ENCODE measurements at regions not wholly inside any gene's neighbourhood (a gene's known extent, or its start where the extent isn't known, plus 50 kb on each side); places are given as distances from the start of the nearest gene placed in this dataset.

DNA sequence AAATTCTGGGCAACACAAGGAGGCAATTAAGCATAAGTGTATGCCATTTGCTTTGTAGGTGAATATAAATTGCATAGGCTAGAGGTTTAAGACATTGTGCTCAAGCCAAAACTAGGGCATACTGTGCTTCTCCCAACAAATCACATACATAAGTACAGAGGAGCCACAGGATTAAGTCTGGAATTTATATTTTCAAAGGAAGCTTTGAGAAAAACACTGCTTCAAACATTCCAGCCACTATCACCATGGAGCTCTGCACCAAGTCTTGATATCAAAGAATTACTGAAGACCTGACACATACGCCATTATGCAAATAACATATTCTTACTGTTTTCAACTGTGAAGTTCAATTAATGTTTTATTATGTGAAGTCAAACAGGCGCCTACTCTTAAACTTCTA, 119.4 kb upstream of the NPHP3 start:
- ChIA-PET POLR2A (no interaction called here), CTCF (no interaction called here)
- no peaks in the 10 kb centered on the region for H3K4me1 Mint-ChIP-seq (ENCODE audit: low read depth, unreplicated experiment)
- H3K27ac Mint-ChIP-seq (ENCODE audit: unreplicated experiment) = no peak overlapping the region
- Histone ChIP-seq H3K27me3 (replicated peaks; ENCODE audit: control insufficient read depth, insufficient read depth, low read length) (no peaks in the 10 kb centered on the region), H3K4me1 (no peaks in the 10 kb centered on the region), H3K4me3 (ENCODE audit: low read depth, low read length) (no peak overlapping the region), H3K36me3 (ENCODE audit: control insufficient read depth, insufficient read depth, low read length) (no peaks in the 10 kb centered on the region), H3K9me3 (no peaks in the 10 kb centered on the region)
- peaks cover 11% of the 10 kb centered on the region for H3K27me3 Mint-ChIP-seq (ENCODE audit: insufficient read depth, unreplicated experiment)
- TF ChIP-seq, protein P1, sequence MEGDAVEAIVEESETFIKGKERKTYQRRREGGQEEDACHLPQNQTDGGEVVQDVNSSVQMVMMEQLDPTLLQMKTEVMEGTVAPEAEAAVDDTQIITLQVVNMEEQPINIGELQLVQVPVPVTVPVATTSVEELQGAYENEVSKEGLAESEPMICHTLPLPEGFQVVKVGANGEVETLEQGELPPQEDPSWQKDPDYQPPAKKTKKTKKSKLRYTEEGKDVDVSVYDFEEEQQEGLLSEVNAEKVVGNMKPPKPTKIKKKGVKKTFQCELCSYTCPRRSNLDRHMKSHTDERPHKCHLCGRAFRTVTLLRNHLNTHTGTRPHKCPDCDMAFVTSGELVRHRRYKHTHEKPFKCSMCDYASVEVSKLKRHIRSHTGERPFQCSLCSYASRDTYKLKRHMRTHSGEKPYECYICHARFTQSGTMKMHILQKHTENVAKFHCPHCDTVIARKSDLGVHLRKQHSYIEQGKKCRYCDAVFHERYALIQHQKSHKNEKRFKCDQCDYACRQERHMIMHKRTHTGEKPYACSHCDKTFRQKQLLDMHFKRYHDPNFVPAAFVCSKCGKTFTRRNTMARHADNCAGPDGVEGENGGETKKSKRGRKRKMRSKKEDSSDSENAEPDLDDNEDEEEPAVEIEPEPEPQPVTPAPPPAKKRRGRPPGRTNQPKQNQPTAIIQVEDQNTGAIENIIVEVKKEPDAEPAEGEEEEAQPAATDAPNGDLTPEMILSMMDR (IDR thresholded peaks at IDR 0.05; ENCODE audit: insufficient read depth in 1 of 2, low read depth in 1 of 2, low read length in 1 of 2, severe bottlenecking in 1 of 2, unreplicated experiment in 1 of 2) = no peak
- no peak overlapping the region for H3K4me3 Mint-ChIP-seq (ENCODE audit: unreplicated experiment)
- no peaks in the 10 kb centered on the region for H3K36me3 Mint-ChIP-seq (ENCODE audit: insufficient read depth, unreplicated experiment)
- no peaks in the 10 kb centered on the region for H3K9me3 Mint-ChIP-seq (ENCODE audit: unreplicated experiment)
- no TSS peak for BruUV-seq (replicated peaks)
- DNase-seq = no peak
- intact Hi-C loops (cut with micrococcal nuclease; ENCODE audit: unreplicated experiment) = no loop called here

DNA sequence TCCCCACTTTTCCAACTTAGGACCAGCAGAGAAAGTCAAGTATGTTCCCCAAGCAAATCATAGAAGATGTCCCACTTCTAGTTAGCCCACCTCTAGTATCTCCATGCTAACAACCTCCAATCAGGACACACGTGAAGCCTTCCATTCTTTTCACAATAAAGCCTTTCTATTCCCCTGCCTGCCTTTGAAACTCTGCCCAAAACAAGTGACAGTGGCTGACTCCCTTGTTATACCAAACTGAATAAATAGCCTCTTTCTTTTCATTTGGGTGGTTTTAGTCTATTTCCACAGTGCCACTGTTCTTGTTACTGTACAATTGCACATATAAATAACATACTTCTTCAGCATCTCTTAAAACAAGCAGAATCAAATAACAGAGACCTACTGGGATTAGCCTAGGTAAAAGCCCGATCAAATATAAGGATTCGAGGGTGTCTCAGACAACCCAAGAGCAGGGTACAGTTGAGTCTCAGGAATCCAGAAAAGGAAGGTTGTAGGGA, 118.0 kb upstream of the NPHP3 start:
- Mint-ChIP-seq H3K4me1 (ENCODE audit: low read depth, unreplicated experiment) (no peaks in the 10 kb centered on the region), H3K4me3 (ENCODE audit: unreplicated experiment) (no peak overlapping the region), H3K9me3 (ENCODE audit: unreplicated experiment) (no peaks in the 10 kb centered on the region), H3K27me3 (ENCODE audit: insufficient read depth, unreplicated experiment) (peaks cover 11% of the 10 kb centered on the region), H3K36me3 (ENCODE audit: insufficient read depth, unreplicated experiment) (no peaks in the 10 kb centered on the region), H3K27ac (ENCODE audit: unreplicated experiment) (no peak overlapping the region)
- intact Hi-C loops (cut with micrococcal nuclease; ENCODE audit: unreplicated experiment) = no loop called here
- ChIA-PET CTCF (no interaction called here), POLR2A (no interaction called here)
- Histone ChIP-seq H3K9me3 (no peaks in the 10 kb centered on the region), H3K4me3 (ENCODE audit: low read depth, low read length) (no peak overlapping the region), H3K36me3 (ENCODE audit: control insufficient read depth, insufficient read depth, low read length) (no peaks in the 10 kb centered on the region), H3K27me3 (replicated peaks; ENCODE audit: control insufficient read depth, insufficient read depth, low read length) (no peaks in the 10 kb centered on the region), H3K4me1 (no peaks in the 10 kb centered on the region)
- BruUV-seq (replicated peaks) = no TSS peak
- DNase-seq = no peak
- TF ChIP-seq, protein P1 (IDR thresholded peaks at IDR 0.05; ENCODE audit: insufficient read depth in 1 of 2, low read depth in 1 of 2, low read length in 1 of 2, severe bottlenecking in 1 of 2, unreplicated experiment in 1 of 2) = no peak

DNA sequence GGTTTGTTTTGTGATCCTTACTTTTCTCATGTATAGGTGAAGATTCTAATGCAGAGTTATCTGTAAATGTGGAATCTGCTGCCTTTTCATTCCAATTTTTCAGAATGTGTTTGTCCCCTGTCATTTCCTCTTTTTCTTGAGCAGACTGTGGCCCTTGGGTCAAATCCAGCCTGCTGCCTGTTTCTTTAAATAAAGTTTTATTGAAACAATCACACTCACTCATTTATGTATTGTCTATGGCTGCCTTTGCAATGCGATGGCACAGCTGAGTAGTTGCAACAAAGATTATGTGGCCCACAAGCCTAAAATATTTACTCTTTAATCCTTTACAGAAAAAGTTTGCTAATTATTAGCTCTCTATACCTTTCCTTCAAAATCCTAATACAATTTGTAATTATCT, 116.3 kb upstream of the NPHP3 start:
- Mint-ChIP-seq H3K36me3 (ENCODE audit: insufficient read depth, unreplicated experiment) (no peaks in the 10 kb centered on the region), H3K9me3 (ENCODE audit: unreplicated experiment) (no peaks in the 10 kb centered on the region), H3K4me3 (ENCODE audit: unreplicated experiment) (no peak overlapping the region), H3K27me3 (ENCODE audit: insufficient read depth, unreplicated experiment) (peaks cover 13% of the 10 kb centered on the region), H3K4me1 (ENCODE audit: low read depth, unreplicated experiment) (no peaks in the 10 kb centered on the region), H3K27ac (ENCODE audit: unreplicated experiment) (no peak overlapping the region)
- Histone ChIP-seq H3K4me3 (ENCODE audit: low read depth, low read length) (no peak overlapping the region), H3K4me1 (no peaks in the 10 kb centered on the region), H3K36me3 (ENCODE audit: control insufficient read depth, insufficient read depth, low read length) (no peaks in the 10 kb centered on the region), H3K27me3 (replicated peaks; ENCODE audit: control insufficient read depth, insufficient read depth, low read length) (no peaks in the 10 kb centered on the region), H3K9me3 (no peaks in the 10 kb centered on the region)
- no TSS peak for BruUV-seq (replicated peaks)
- intact Hi-C loops (cut with micrococcal nuclease; ENCODE audit: unreplicated experiment) = no loop called here
- CTCF ChIA-PET = no interaction called here
- TF ChIP-seq, protein P1 (IDR thresholded peaks at IDR 0.05; ENCODE audit: insufficient read depth in 1 of 2, low read depth in 1 of 2, low read length in 1 of 2, severe bottlenecking in 1 of 2, unreplicated experiment in 1 of 2) = no peak
- POLR2A ChIA-PET = no interaction called here
- no peak for DNase-seq

Data from Caco-2 (cell line).